Nephron (organoid): ENCODE measurements at regions not wholly inside any gene's neighbourhood (a gene's known extent, or its start where the extent isn't known, plus 50 kb on each side); places are given as distances from the start of the nearest gene placed in this dataset.
"Not testable (repeated sequence)": the region's sequence is repeated elsewhere in the genome, so short reads cannot be mapped to it uniquely, and the experiment has no call there.

Experiments
- H3K27ac Mint-ChIP-seq, 3 experiments: 2 replicates each; pipeline ENCODE4 v1.8.0; 2020; ENCODE audit warnings: mixed read lengths in 3 of 3, mild to moderate bottlenecking in 2 of 3, moderate library complexity in 1 of 3
- H3K27me3 Mint-ChIP-seq: 2 replicates; pipeline ENCODE4 v1.8.0; 2021; ENCODE audit warnings: low read depth, mild to moderate bottlenecking, moderate library complexity, mixed read lengths
- H3K36me3 Mint-ChIP-seq: 2 replicates; pipeline ENCODE4 v1.8.0; 2020; ENCODE audit warnings: low read depth, mixed read lengths
- H3K4me1 Mint-ChIP-seq: 2 replicates; pipeline ENCODE4 v1.8.0; 2020; ENCODE audit warnings: mixed read lengths
- H3K4me3 Mint-ChIP-seq, 3 experiments: 2 replicates each; pipeline ENCODE4 v1.8.0; 2020; ENCODE audit warnings: mild to moderate bottlenecking in 3 of 3, mixed read lengths in 3 of 3, moderate library complexity in 2 of 3
- H3K9me3 Mint-ChIP-seq: 2 replicates; pipeline ENCODE4 v1.8.0; 2020; ENCODE audit warnings: mixed read lengths
- TF ChIP-seq, protein P1 (sequence below), 3 experiments: fragments of 200-600 bp; sonication (generic); IDR thresholded peaks; one replicate each; pipeline ENCODE4 v1.5.0; 2021; ENCODE audit warnings: antibody characterized with exemption in 3 of 3; ENCODE audit not compliant: unreplicated experiment in 3 of 3

- Mint-ChIP-seq H3K9me3 (peaks cover 27% of the 10 kb centered on the region), H3K4me3 (no peak overlapping the region), H3K36me3 (no peaks in the 10 kb centered on the region), H3K27me3 (peaks cover 24% of the 10 kb centered on the region), H3K27ac (no peak overlapping the region), H3K4me1 (no peaks in the 10 kb centered on the region)
- TF ChIP-seq, protein P1, sequence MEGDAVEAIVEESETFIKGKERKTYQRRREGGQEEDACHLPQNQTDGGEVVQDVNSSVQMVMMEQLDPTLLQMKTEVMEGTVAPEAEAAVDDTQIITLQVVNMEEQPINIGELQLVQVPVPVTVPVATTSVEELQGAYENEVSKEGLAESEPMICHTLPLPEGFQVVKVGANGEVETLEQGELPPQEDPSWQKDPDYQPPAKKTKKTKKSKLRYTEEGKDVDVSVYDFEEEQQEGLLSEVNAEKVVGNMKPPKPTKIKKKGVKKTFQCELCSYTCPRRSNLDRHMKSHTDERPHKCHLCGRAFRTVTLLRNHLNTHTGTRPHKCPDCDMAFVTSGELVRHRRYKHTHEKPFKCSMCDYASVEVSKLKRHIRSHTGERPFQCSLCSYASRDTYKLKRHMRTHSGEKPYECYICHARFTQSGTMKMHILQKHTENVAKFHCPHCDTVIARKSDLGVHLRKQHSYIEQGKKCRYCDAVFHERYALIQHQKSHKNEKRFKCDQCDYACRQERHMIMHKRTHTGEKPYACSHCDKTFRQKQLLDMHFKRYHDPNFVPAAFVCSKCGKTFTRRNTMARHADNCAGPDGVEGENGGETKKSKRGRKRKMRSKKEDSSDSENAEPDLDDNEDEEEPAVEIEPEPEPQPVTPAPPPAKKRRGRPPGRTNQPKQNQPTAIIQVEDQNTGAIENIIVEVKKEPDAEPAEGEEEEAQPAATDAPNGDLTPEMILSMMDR (IDR thresholded peaks at IDR 0.05; ENCODE audit: unreplicated experiment in 3 of 3), result no peak
Observed at GRCh38 chr17:74135391-74136167, 67.9 kb upstream of the RPL38 start.

DNA sequence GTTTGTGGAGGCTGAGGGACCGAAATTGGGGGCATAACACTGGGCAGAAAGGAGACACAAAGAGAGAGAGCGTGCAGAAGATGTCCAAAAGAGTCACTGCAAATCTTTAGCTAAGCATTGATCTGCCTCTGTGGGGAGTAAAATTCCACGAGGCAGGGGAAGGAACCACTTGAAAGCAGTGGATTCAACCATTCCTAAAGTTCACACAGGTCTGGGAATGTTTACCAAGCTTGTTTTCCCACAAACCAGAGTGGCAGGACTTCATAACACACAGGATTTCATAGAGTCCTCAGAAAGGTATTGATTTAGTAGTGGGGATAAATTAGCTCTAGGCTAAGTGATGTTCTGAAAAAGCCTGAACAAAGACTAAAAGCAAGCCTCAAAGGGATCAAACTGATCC is 66.1 kb upstream of the RPL38 start:
- Mint-ChIP-seq H3K27ac (no peak overlapping the region), H3K27me3 (peaks cover 9% of the 10 kb centered on the region), H3K9me3 (peaks cover 33% of the 10 kb centered on the region), H3K4me3 (no peak overlapping the region), H3K4me1 (no peaks in the 10 kb centered on the region), H3K36me3 (no peaks in the 10 kb centered on the region)
- TF ChIP-seq, protein P1 (IDR thresholded peaks at IDR 0.05; ENCODE audit: unreplicated experiment in 3 of 3), result no peak

GRCh38 chr17:74139120-74139519 is 64.4 kb upstream of the RPL38 start:
- no peaks in the 10 kb centered on the region for H3K4me1 Mint-ChIP-seq
- H3K4me3 Mint-ChIP-seq, result no peak overlapping the region
- H3K27me3 Mint-ChIP-seq, result peaks cover 9% of the 10 kb centered on the region
- TF ChIP-seq, protein P1 (IDR thresholded peaks at IDR 0.05; ENCODE audit: unreplicated experiment in 3 of 3), result no peak
- H3K9me3 Mint-ChIP-seq, result peaks cover 44% of the 10 kb centered on the region
- H3K27ac Mint-ChIP-seq, result no peak overlapping the region
- H3K36me3 Mint-ChIP-seq, result peaks cover 3% of the 10 kb centered on the region

DNA sequence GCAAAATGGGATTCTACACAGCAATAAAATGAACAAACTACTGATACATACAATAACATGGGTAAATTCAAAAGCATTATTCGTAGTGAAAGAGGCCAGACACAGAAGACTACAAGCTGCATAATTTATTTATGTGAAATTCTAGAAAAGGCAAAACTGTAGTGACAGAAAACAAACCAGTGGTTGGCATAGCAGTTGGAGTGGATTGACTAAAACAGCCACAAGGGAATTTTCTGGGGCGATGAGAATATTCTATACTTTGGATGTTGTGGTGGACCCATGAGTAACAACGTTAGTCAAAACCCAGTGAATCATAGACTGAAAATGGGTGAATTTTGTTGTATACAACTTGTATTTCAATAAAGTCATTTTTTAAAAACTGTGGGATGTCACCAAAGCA is 63.2 kb upstream of the RPL38 start:
- H3K27me3 Mint-ChIP-seq, result peaks cover 12% of the 10 kb centered on the region
- H3K27ac Mint-ChIP-seq, result no peak overlapping the region
- peaks cover 47% of the 10 kb centered on the region for H3K9me3 Mint-ChIP-seq

GRCh38 chr17:74141612-74142011 is 61.9 kb upstream of the RPL38 start:
- no peak overlapping the region for H3K4me3 Mint-ChIP-seq
- H3K4me1 Mint-ChIP-seq, result no peaks in the 10 kb centered on the region
- peaks cover 3% of the 10 kb centered on the region for H3K36me3 Mint-ChIP-seq
- TF ChIP-seq, protein P1 (IDR thresholded peaks at IDR 0.05; ENCODE audit: unreplicated experiment in 3 of 3), result no peak
- H3K27me3 Mint-ChIP-seq, result peaks cover 15% of the 10 kb centered on the region
- peaks cover 47% of the 10 kb centered on the region for H3K9me3 Mint-ChIP-seq
- H3K27ac Mint-ChIP-seq, result no peak overlapping the region

More for the DNA sequence above, 63.2 kb upstream of the RPL38 start:
- Mint-ChIP-seq H3K4me3 (no peak overlapping the region), H3K36me3 (peaks cover 3% of the 10 kb centered on the region), H3K4me1 (no peaks in the 10 kb centered on the region)
- TF ChIP-seq, protein P1 (IDR thresholded peaks at IDR 0.05; ENCODE audit: unreplicated experiment in 3 of 3), result no peak

- H3K36me3 Mint-ChIP-seq, H3K4me3 Mint-ChIP-seq: not testable (repeated sequence)
- peaks cover 14% of the 10 kb centered on the region for H3K27me3 Mint-ChIP-seq
Observed at GRCh38 chr17:74143318-74143717, 60.2 kb upstream of the RPL38 start.

More at GRCh38 chr17:74143318-74143717, 60.2 kb upstream of the RPL38 start:
- H3K9me3 Mint-ChIP-seq, result peaks cover 40% of the 10 kb centered on the region
- H3K27ac Mint-ChIP-seq, H3K4me1 Mint-ChIP-seq: not testable (repeated sequence)
